UCSD-AML1 (cell line): ENCODE measurements at regions not wholly inside any gene's neighbourhood (a gene's known extent, or its start where the extent isn't known, plus 50 kb on each side); places are given as distances from the start of the nearest gene placed in this dataset.
"Not testable (repeated sequence)": the region's sequence is repeated elsewhere in the genome, so short reads cannot be mapped to it uniquely, and the experiment has no call there.

Source experiments
- DNase-seq: peaks from one replicate; lab custom pipeline; 2025; ENCODE audit not compliant: unreplicated experiment; lab: John Stamatoyannopoulos, UW

DNA sequence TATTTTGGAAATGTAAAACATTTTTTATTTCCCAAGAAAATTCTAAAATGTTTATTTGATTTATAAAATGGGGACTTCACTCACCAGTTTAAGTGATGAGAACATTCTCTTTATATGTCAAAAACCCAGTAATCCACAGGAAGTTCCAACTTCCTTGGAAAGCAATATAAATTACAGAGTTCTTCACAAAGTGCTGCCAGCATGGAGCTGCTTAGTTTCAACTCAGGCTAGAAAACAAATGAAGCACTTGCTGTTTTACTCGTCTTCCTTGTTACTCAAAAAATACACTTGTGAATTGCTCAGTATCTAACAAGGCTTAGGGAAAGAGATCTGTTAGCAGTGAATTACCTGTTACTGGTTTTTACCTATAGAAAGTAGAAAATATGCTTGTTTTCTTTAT, 942.7 kb upstream of the MDGA2 start:
- DNase-seq: no peak

DNA sequence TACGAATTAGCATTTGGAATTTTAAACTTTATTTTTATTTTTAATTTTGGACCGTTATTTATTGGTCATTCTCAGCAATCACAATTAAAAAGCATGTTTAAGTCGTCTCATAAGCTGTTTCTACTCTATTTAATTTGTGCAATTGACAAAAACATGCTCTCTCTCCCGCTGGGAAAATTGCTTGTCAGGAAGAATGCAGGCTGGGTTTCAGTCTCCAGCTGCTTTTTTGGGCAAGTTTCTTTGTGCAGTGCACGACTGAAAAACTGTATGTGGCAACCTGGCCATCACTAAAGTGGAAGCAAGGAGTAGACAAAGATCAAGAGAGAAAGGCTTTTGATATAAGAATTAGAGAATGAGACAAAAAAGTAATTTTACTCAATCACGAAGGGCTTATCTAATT, 941.5 kb upstream of the MDGA2 start:
- no peak for DNase-seq

DNA sequence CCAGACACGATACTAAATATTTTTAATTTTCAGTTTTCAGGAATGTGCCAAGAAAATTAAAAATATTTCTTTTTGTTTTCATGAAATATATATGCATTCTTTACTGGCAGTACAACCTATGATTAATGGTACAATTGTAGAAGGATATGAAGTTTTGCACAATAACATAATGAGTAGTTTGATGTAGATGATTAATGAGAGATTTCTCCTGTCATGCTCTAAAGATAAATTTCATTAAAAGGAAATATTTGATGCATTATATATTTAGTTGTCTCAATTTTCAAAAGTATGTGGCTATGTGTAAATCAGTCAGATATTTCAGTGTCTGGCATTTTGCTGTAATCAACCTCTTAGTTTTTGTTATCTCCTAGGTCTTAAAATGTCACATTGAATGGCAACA, 940.2 kb upstream of the MDGA2 start:
- DNase-seq: no peak

DNA sequence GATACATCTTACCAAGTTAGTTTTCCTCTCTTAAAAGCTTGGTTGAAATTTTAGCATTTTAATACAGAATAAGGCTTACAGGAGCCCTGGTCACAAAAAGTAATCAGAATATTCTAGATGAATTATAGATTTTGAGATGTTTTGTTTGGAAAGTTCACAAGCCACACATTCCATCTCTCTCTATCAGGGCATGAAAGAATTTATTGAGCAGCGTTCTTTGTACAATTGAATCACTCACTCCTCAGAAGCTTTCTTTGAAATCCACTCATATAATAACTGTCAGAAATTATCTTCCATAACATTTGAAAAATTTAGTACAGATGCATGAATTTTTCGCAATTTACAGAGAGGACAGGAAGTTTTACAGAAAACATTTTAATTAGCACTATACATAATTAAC, 938.6 kb upstream of the MDGA2 start:
- no peak for DNase-seq

DNA sequence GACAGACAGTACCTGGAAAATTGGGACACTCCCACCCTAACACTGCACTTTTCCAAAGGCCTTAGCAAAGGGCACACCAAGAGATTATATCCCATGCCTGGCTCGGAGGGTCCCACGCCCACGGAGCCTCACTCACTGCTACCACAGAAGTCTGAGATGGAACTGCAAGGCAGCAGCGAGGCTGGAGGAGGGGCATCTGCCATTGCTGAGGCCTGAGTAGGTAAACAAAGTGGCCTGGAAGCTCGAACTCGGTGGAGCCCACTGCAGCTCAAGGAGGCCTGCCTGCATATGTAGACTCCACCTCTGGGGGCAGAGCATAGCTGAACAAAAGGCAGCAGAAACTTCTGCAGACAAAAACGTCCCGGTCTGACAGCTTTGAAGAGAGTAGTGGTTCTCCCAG, 931.6 kb upstream of the MDGA2 start:
- not testable (repeated sequence) for DNase-seq

DNA sequence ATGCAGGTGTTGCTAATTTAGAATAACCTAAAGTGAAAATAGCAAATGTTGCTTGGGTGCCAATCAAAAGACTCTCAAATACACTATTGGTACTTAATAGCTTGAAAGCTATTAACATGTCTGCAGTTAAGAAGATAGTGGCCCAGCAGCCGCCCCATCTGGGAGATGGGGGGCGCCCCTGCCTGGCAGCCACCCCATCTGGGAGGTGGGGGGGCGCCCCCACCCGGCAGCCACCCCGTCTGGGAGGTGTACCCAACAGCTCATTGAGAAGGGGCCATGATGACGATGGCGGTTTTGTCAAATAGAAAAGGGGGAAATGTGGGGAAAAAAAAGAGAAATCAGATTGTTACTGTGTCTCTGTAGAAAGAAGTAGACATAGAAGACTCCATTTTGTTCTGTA, 923.1 kb upstream of the MDGA2 start:
- DNase-seq: no peak

DNA sequence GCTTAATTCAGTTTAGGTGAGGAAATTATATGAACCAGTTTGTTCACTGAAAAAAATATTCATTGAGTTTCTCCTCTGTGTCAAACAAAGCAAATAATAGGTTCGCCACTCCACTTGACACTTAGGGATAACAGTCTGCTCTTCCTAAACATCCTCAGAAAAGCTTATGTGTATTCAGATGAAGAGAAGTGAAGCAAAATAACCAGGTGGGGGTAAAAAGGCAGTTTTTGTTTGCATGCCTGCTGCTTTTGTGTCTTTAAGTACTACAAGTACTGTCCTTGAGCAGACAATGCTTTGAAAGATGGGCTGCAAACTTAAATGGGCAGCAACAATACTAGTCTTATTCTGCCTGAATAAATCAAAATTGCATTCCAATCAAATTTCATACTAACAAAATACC, 910.7 kb upstream of the MDGA2 start:
- no peak for DNase-seq

DNA sequence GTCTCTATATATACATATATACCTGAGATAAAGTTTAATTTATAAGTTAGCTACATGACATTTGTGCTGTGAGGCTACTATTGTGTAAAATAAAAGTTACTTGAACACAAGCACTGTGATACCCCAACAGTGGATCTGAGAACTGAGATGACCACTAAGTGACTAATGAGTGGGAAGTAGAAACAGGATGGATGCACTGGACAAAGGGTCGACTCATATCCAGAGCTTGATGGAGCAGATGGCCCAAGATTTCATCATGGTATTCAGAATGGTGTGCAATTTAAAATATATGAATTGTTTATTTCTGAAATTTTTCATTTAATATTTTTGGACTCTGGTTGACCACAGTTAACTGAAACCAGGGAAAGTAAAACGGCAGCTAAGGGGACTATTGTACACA, 908.6 kb upstream of the MDGA2 start:
- DNase-seq: no peak

DNA sequence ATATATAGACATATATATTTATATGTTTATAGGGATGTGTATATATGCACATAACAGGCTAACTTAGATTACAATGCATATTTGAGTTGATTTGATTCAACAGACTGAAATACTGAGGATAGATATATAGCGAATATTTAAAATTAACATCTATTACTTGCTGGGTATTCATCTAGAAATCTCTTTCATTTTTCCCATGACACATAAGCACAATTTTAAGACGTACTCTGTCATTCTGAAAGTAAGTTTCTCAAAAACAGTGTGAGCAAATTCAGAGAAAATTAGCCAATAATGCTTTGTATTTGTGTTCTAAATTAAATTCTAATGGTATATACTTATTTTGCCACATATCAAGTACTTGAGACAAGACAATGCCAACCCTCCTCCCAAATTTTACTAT, 907.5 kb upstream of the MDGA2 start:
- no peak for DNase-seq

DNA sequence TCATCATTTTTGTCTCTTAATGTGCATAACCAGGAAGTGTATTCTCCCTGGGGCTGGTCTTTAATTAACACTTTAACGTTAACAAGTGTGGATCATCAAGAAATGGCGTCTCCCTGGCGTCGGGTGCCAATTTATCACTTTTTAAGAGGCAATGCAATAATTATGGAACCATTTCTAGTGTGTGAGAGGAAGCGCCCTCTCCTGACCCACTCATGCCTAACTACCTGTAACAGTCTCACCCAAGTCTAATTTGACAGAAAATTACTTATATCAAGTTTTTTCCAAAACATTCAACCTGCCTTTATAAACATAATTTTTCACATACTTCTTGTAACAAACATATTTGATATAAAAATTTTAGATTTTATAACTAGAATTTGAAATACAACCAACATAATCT, 905.3 kb upstream of the MDGA2 start:
- no peak for DNase-seq

DNA sequence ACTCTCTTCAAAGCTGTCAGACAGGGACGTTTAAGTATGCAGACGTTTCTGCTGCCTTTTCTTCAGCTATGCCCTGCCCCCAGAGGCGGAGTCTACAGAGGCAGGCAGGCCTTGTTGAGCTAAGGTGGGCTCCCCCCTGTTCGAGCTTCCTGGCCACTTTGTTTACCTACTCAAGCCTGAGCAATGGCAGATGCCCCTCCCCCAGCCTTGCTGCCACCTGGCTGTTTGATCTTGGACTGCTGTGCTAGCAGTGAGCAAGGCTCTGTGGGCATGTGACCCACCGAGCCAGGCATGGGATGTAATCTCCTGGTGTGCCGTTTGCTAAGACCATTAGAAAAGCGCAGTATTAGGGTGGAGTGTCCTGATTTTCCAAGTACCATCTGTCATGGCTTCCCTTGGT, 900.4 kb upstream of the MDGA2 start:
- no peak for DNase-seq

DNA sequence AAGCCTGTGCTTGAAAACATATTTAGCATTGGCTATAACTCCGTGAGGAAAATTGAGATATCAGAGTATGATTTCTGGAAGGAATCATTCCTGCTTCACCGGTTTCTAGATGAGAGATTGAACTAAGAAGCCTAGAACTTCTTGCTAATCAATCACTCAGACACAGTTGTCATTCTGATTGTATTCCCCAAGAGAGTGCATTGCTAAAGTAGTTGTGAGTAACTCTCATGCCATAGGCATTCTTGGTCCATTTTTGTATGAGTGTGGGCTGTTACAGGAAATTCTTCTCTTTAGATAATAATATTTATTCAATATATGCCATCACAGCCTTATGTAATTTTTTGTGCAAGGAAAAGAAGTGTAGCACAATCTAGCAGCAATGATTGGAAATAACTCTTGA, 893.3 kb upstream of the MDGA2 start:
- no peak for DNase-seq

DNA sequence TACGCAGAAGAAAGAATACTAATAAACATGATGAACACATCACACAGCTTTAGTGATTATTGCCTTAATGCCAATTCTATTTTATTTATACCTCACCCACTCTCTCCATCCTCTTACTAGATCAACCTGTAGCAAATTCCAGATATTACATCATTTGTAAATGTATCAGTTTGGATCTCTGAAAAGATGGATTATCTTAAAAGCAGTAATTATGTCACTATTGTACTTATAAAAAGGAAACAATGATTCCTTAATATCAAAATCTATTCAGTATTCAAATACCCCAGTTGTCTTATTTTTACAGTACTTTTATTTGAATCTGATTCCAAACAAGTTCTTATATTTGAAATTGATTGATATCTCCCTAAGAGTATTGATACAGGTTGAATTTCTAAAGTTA, 892.8 kb upstream of the MDGA2 start:
- no peak for DNase-seq

DNA sequence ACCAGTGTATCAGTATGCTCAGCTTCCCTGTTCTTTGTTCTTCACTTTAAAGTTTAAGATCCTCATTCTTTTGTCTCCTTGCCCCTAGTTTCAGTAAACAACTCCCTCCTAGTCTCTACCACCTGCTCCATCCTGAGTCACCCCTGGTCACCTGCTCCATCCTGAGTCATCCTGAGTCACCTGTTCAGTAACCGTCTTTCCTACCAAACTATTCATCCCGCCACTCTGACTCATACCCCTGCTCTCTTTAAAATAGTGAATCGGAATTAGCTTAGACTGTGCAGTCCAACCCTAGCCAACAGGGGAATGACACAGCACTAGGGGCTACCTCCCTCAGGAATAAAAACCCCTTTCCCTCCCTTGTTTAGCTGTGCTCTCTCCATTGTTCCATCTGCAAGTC, 888.1 kb upstream of the MDGA2 start:
- no peak for DNase-seq

DNA sequence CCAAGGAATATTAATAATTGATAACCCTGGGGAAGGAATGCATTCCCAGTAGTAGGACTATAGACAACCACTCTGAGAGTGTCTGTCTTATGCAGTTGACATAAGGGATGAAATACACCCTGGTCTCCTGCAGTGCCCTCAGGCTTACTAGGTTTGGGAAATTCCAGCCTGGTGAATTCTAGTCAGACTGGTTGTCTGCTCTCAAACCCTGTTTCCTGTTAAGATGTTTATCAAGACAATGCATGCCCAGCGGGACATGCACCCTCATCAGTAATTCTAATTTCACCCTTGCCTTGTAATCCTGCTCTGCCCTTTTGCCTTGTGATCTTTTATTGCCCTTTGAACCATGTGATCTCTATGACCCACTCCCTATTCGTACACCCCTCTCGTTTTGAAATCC, 886.0 kb upstream of the MDGA2 start:
- DNase-seq: not testable (repeated sequence)

DNA sequence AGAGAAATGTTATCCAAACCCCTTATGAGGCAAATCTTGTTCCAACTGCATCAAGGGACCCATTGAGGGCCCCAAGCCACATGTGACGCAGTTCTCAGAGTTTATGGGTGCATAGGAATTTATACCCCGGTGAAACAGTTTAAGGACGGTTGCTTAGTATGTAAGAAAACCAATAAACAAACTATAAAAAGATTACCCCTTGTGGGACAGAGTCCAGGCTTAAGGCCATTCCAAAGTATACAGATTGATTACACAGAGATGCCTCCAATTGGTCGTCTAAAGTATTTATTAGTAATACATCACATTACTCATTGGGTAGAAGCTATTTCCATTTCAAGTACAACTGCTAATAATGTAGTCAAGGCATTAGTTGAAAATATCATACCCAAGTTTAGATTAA, 885.0 kb upstream of the MDGA2 start:
- DNase-seq: no peak

DNA sequence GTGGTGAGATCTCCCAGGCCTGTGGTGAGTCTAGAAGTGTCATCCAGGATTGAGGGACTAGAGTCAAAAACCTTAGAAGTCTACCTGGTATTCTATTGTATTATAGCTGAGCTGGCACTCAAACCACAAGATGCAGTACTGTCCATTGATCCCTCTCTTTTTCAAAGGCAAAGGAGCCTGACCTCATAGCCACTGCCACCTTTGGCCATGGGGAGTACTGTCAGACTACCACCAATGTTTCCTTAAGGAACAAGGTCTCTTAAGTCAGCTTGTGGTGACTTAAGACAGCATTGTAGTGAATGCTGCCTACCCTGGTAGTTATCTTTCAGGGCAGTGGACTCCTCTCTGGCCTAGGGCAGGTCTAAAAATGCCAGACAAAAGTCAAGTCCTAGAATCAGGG, 878.0 kb upstream of the MDGA2 start:
- no peak for DNase-seq

DNA sequence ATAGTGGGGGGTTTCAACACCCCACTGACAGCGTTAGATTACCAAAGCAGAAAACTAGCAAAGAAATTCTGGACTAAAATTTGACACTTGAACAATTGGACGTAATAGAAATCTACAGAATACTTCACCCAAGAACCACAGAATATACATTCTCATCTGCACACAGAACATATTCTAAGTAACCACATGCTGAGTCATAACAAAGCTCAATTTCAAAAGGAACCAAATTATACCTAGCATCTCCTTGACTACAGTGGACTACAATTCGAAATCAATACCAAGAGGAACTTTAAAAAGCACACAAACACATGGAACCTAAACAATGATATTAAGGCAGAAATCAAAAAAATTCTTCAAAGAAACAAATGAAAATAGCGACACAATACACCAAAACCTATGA, 871.6 kb upstream of the MDGA2 start:
- no peak for DNase-seq

DNA sequence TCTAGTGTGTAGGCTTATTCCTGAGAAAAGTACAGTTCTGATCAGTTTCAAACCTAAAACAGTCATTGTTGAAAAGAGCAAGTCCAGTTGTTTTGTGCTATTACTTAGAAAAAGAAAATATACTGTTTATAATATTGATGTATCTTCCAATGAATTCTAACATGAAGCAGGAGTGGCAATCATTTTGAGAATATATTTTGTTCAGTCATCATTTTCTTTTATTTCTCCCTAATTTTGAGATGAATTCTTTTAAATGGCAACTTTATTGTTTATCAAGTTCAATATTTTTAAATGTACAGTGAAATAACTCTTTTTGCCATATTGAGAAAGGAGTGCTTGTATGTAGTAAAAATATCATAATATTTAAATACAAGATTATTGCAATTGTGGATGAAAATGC, 862.2 kb upstream of the MDGA2 start:
- no peak for DNase-seq

DNA sequence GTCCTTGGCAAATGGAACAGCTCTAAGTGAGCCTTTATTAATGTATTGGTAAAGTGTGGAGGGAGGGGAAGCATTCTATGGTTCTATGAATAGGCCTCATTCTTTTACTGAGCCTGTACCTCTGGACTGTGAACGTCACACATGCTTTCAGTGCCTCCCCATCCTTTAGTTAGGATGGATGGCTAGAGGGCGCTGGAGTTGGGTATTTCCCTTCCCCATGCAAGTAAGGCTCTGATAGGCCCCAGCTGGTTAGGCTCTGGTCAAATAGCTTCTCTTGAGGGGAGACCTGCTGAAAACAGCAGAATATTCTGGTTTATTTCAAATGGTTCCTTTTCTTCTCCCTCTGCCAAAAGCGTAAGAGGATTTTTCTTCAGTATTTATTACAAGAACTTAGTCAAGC, 860.9 kb upstream of the MDGA2 start:
- DNase-seq: no peak

DNA sequence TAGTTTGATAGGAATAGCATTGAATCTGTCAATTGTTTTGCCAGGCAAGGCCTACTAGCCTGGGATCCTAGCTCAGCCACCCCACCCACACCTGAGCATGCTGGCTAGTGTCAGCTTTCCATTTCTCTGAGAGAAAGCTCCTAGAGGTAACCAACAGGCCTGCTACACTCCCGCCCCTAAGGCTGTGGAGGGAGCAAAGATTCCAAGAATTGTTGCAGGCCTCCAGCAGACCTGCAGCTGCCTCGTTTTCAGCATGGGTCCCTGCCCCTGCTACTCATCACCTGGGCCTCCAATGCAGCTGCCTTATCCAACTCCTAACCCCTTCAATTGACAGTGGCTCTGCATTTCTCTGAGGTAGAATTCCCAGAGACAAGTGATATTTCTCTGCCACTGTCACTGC, 852.4 kb upstream of the MDGA2 start:
- DNase-seq: no peak

DNA sequence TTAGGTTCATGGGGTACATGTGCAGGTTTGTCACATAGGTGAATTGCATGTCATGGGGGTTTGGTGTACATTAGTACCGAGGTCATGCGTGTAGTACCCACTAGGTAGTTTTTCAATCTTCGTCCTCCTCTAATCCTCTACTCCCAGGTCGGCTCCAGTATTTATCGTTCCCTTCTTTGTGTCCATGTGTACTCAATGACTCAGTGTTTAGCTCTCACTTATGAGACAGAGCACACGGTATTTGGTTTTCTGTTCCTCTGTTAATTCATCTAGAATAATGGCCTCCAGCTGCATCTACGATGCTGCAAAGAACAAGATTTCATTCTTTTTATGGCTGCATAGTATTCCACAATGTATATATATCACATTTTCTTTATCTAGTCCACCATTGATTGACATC, 850.9 kb upstream of the MDGA2 start:
- no peak for DNase-seq

DNA sequence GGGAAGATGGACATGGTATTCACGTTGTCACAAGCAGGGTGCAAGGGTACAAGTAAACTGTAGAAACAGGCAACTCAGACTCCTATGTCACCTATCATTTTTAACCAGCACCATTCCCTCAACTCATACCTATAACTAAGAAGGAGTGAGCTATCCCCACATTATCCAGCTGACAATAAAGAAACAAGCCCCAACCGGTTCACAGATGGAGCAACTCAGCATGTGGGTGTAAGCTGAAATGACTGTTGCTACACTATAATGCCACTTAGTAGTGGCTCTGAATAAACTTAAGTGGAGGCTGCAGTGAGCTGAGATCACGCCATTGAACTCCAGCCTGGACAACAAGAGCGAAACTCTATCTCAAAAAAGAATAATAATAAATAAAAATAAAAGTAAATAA, 829.5 kb upstream of the MDGA2 start:
- no peak for DNase-seq

DNA sequence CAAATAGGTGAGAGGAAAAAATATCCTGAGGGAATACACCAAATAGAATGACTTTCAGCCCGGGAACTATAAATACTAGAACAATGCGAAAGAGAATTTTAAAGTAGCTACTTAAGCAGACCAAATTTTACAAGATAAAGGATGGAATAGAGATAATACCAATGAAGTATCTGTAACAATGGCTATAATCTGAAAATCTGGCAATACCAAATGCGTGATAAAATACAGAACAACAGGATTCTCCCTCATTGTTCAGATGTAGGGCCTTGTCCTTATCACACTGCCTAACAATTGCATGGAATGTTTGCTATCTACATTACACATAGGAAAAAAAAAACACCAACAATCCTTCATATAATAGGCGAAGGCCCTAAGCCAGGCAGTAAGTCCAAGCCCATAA, 815.4 kb upstream of the MDGA2 start:
- DNase-seq: no peak
